ENCODE measurements at regions not wholly inside any gene's neighbourhood (a gene's known extent, or its start where the extent isn't known, plus 50 kb on each side); places are given as distances from the start of the nearest gene placed in this dataset.
"Not testable (repeated sequence)": the region's sequence is repeated elsewhere in the genome, so short reads cannot be mapped to it uniquely, and the experiment has no call there.

DNA sequence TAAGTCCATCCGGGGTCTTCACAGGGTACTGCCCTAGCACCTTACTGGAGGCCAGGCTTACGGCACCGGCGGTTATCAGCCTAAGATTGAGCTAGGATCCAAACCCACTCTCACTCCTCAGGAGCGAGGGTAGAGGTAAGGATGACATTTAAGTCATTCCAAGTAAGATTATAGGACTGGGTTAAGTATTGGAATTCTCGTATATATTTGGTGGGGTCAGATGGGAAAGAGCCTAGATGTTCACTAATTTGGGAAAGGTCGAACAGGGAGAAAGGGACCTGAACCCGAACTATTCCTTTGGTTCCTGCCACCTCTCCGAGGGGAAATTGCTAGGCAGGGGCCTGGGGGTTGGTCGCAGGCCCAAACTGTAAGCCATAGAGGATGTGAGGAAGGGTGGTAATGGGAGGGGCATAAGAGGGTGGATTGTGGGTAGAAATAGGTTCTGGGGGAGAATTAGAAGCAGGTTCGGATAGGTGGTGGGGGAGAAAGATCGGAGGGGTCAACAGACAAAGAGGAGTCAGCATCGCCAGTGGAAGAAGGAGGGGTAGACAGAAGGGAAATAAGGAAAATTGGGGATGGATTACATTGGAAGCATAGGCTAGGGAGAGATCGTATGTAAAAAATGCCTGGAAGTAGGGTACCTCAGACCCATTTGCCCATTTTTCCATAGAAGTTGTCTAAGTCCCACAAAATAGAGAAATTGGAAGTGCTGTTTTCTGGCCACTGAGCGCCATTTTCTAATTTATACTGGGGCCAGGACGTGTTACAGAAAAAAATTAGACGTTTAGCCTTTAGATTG lies 747.1 kb upstream of the ADGRB3 start:
- DNase-seq, result no peak

DNA sequence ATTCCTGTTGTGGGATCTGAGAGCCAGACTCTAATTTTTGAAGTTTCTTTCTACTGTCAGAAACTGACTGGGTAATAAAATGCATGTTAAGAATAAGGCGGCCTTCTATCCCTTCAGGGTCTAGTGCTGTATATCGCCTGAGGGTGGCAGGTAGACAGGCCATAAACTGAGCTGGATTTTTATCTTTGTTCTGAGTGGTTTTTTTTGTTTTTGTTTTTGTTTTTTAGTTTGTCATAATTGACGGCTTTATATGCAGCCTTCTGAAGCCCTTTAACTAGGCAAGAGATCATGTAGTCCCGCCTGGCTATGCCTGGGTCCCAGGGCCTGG lies 747.7 kb upstream of the ADGRB3 start:
- DNase-seq, result no peak

DNA sequence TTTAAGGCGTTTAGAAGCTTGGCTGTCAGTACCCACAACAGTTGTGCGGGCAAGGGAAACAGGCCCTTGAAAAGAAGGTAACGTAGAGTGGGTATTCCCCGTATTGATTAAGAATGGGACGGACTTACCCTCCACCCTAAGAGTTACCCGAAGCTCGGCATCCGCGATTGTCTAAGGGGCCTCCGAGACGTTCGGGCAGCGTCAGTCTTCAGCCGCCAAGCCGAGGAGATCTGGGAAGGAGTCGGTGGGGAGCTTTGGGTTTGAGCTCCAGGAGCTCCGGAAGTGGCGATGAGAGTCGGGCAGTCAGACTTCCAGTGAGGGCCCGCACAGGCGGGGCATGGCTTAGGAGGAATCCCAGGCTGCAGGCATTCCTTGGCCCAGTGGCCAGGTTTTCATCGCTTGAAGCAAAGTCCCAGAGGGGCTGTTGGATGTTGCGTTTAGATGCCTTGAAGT lies 748.2 kb upstream of the ADGRB3 start:
- DNase-seq, result no peak

DNA sequence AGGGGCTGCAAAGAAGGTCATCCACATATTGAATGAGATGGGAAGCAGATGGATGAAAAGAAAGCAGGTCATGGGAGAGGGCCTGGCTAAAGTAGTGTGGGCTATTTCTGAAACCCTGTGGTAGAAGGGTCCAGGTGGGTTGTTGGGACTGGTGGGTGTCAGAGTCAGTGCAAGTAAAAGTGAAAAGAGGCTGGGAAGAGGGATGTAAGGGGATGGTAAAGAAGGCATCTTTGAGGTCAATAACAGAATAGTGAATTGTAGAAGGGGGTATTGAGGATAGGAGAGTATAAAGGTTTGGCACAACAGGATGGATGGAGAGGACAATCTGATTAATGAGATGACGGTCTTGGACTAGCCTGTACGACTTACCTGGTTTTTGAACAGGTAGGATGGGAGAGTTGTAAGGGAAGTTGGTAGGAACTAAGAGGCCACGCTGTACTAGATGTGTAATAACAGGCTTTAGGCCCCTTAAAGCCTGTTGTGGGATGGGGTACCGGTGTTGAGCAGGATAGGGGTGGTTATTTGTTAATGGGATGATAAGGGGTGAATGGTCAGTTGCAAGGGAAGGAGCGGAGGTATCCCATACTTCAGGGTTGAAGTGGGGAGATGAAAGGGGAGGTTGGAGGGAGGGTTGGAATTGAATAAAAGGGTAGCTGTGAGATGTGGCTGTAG lies 748.9 kb upstream of the ADGRB3 start:
- DNase-seq, result no peak

DNA sequence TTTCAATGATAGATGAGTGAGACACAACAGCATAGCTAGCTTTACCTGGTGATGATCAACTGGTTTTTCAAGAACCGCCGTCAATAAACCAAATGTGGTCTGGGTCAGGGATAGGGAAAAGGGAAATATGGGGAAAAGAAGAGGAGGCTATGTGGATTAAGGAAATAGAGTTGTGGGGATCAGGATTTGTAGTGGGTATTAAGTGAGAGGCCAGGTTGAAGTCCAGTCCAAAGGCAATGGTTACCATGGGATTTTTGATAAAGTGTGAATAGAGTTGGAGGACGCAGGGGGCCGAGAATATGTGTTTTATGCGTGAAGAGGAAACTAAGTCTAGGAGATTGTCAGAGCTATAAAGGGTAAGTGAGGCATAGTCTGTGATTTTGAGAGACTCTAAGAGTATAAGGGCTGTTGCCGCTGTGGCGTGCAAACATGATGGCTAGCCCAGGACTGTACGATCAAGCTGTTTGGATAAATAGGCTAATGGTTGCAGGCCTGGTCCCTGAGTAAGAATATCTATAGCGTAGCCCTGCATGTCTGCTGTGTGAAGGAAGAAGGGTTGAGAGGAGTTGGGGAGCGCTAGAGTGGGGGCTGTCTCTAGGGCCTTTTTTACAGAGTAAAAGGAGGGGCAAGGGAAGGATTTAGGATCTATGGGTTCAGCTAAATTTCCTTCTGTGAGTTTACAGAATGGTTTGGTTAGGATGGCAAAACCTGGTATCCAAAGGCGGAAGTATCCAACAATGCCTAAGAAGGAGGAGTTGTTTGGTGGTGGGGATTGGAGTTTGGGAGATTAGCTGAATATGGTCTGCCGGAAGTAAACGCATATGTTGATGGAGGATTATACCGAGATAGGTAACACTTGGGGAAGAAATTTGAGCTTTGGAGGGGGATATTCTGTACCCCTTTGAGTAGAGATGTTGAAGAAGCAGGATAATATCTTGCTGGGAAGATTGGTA lies 749.7 kb upstream of the ADGRB3 start:
- DNase-seq, result no peak

DNA sequence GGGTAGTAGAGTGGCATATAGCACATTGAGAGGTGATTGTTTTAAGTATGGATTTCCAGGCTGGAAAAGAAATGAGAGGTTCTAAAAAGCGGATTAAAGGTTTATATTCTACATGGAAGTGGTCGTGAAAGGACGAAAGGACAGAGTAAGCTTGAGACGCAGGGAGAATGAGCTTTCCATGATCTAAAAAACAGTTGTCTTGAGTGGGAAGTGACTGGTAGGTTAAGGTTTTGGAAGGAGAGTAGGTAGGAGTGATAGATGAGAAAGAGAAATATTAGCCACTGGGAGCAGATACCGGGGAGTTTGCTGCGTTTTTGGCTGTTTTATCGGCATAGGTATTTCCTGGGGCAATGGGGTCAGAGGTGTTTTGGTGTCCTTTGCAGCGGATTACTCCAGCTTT lies 750.6 kb upstream of the ADGRB3 start:
- no peak for DNase-seq

DNA sequence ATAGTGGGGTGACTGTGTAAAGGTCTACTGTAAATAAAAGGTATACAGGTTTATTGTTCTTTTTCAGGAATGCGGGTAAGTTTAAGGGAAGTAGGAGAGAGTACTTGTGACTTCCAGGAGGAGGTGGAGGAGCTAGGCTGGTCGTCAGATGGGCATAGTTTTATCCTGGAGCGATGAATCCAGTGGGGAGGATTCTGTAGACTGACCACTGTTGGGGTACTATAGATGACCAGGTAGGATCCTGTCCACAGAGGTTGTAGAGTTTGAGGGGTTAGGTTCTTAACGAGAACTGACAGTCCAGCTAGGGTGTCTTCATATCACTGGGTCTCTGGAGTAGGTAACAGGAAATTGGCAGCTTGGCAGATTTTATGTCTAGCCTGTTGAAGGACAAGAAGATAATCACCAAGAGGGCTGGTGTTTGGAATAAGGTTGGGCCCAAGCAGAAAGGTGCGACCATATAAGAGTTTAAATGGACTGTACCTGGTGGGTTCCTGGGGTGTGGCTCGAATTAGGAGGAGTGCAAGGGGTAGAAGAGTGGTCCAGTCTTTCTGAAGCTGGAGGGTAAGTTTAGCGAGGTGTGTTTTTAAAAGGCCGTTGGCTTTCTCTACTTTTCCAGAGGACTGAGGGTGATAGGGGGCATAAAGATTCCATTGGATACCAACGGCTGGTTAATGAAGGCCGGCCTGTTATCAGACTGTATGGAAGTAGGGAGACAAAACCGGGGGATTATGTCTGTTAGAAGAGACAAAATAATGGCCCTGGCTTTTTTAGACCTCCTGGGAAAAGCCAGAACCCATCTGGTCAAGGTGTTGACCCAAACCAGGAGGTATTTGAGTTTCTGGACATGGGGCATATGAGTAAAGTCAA lies 751.3 kb upstream of the ADGRB3 start:
- no peak for DNase-seq

DNA sequence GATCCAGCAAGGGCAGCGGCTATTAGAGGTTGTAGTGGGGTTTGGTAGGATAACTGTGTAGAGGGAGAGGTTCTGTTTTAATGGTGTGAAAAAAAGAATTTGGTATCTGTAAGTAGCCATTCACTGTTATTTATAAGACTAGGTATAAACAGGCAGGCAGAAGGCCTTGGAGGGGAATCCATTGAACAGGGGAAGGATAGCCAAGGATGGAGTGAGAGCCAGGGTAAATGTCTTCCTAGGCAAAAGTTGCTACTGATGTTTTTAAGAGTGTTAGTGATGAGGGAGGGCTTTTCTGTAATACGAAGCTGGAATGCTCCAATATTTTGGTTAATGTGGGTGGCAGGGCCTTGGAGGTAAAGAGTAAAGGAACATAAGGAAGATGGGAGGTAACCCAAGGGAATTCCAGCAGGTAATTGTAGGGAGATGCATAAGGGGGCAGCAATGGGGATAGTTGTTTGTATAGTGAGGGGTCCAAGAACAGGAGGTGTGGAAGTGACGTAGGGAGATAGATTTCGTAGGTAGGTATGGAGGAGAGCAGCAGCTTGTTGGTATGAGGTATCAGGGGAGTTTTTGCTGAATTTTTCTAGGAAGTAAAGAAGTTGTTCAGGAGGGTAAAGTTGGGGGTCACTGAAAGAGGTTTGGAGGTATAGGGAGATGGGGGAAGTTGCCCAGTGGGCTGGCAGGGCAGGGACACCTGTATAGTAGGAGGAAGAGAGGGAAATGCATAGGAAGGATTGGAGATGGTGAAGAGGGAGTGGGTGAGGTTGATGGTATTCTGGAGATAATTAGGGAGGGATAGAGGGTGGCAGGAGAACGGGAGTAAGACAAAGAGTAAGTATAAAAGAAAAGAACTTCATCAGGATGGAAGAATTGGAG lies 752.4 kb upstream of the ADGRB3 start:
- no peak for DNase-seq

DNA sequence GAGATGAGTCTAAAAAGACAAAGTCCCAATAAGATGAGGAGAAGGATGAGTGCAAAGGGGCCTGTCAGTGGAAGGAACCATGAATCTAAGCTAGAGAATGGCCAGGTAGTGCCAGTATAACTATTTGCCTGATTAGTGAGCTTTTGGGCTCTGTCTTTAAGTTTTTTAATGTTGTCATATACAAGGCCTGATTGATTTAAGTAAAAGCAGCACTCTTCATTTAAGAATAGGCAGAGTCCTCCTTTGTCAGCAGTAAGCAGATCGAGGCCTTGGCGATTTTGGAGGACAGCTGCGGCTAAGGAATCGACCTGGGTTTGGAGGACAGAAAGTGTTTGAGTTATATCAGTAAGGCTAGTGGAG lies 753.4 kb upstream of the ADGRB3 start:
- no peak for DNase-seq

DNA sequence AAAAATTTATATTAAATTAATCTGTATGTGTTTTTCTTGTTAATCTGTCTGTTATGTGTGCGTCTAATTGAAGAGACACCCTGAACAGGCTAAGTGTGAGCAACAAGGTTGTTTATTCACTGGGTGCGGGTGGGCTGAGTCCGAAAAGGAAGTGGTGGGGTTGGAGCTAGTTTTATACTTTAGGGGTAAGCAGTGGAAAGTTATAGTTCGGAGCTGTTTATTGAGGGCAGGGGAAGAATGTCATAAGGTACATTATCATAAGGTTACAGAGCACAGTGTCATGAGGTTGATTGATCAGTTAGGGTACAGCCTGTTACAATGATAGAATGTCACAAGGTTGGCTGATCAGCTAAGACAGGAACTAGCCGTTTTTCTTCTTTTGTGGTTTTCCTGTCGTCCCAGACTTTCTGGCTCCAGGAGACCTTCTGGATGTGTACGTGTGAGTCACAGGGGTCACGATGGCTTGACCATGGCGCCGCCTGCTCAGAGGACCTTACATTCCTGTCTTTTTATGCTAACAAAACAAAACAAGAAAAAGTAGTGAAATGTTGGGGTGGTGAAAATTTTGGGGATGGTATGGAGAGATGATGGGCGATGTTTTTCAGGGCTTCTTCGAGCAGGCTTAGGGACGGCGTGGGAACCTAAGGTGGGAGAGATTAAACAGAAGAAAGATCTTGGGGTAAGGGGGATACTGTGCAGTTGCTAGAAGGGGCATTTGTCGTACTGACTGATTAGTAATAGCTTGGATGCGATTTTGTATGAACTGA lies 754.0 kb upstream of the ADGRB3 start:
- no peak for DNase-seq

DNA sequence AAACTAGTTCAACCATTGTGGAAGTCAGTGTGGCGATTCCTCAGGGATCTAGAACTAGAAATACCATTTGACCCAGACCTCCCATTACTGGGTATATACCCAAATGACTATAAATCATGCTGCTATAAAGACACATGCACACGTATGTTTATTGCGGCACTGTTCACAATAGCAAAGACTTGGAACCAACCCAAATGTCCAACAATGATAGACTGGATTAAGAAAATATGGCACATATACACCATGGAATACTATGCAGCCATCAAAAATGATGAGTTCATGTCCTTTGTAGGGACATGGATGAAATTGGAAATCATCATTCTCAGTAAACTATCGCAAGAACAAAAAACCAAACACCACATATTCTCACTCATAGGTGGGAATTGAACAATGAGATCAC lies 754.7 kb upstream of the ADGRB3 start:
- DNase-seq, result not testable (repeated sequence)

DNA sequence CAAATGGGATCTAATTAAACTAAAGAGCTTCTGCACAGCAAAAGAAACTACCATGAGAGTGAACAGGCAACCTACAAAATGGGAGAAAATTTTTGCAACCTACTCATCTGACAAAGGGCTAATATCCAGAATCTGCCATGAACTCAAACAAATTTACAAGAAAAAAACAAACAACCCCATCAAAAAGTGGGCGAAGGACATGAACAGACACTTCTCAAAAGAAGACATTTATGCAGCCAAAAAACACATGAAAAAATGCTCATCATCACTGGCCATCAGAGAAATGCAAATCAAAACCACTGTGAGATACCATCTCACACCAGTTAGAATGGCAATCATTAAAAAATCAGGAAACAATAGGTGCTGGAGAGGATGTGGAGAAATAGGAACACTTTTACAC lies 755.2 kb upstream of the ADGRB3 start:
- DNase-seq, result not testable (repeated sequence)

DNA sequence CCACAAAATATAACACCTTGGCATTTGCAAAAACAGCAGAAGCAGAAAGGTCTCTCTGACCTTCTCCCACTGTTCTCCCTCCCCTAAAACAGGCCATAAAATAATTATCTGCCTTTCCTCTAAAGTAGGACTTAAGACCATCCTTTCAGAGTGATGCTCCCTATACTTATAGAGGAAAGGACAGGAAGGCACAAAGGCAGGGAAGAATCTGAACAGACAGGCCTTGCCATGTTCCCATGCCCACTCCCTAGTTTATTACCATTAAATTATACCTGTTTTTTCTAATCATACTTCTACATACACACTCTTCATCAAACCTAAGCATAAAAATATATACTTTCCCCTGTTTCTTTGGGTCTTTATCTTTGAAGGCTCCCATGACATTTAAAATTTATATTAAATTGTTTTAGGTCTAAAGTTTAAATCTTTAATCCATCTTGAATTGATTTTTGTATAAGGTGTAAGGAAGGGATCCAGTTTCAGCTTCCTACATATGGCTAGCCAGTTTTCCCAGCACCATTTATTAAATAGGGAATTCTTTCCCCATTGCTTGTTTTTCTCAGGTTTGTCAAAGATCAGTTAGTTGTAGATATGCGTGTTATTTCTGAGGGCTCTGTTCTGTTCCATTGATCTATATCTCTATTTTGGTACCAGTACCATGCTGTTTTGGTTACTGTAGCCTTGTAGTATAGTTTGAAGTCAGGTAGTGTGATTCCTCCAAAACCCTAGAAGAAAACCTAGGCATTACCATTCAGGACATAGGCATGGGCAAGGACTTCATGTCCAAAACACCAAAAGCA lies 755.8 kb upstream of the ADGRB3 start:
- DNase-seq, result not testable (repeated sequence)

DNA sequence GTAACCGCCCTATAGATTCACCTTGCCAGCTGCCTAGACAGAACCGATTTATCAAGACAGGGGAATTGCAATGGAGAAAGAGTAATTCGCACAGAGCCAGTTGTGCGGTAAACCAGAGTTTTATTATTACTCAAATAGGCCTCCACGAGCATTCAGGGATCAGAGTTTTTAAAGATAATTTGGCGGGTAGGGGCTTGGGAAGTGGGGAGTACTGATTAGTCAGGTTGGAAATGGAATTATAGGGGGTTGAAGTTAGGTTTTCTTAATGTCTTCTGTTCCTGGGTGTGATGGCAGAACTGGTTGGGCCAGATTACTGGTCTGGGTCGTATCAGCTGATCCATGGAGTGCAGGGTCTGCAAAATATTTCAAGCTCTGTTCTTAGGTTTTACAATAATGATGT lies 756.9 kb upstream of the ADGRB3 start:
- DNase-seq, result not testable (repeated sequence)

DNA sequence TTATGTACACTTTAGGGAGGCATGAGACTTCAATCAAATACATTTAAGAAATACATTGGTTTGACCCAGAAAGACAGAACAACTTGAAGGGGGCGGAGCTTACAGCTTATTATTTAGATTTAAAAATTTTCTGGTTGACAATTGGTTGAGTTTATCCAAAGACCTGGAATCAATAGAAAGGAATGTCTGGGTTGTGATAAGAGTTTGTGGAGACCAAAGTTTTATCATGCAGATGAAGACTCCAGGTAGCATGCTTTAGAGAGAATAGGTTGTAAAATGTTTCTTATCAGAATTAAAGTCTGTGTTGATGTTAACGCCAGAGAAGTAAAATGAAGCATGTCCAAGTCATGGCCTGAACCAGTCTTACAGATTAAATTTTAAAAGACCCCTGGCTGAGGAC lies 757.8 kb upstream of the ADGRB3 start:
- no peak for DNase-seq

DNA sequence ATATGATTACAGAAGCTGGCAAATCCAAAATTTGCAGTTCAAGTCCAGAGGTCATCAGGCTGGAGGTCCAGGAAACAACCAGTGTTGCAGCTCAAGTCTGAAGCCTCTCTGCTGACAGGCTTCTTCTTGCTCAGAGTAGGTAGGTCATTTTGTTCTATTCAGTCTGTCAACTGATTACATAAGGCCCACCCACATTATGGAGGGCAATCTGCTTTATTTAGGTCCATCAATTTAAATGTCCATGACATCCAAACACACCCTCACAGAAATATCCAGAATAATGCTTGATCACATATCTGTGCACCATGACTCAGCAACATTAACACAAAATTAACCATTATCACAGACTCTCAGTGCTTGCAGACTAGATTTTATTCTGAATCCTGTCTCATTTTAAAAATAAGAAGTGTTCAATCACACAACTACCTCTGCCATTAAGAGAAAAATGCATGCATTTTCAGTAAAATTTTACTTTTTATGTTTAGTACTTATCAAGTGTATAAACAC lies 759.2 kb upstream of the ADGRB3 start:
- DNase-seq, result no peak

DNA sequence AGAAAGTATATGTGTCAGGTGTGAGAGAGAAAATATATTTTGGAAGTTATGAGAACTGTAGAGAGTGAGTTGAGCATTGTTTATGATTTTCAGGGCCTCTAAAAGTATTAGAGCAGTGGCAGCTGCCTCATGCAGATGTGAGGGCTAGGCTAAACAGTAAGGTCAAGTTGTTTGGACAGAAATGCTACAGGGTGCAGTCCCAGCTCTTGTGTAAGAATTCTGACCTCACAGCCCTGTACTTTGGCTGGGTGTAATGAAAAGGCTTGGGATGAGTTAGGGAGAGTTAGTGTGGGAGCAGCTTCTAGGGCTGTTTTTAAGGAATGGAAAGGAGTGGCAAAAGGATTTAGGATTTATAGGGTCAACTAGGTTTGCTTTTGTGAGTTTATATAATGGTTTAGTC lies 764.8 kb upstream of the ADGRB3 start:
- DNase-seq, result no peak

DNA sequence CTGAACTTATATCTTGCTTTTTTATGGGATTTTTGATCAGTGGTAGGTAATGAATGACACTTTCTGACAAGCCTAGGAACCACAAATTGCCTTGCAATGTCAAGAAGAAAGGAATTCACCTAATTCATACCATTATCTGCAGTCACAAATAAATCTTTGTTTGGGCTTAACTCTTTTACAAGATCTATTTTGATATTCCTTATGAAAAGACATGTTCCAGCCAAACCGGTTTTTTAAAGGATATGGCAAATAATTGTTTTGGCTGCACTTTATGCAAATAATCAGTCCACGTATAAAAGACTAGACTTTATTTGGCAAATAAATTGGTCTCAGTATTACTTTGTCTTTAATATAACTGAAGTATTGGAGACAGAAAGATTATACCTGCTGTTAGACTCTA lies 771.7 kb upstream of the ADGRB3 start:
- no peak for DNase-seq

DNA sequence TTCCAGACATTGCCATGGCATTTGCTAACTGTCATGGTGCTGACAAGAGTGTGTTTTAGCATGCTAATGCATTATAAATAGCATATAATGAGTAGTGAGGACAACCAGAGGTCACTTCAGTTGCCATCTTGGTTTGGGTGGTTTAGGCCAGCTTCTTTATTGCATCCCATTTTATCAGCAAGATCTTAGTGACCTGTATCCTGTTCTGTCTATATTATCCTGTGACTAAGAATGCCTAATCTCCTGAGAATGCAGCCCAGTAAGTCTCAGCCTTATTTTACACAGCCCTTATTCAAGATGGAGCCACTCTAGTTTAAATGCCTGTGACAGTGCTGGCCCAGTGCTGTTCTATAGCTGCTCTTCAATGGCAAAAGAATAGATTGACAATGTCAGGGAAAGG lies 781.0 kb upstream of the ADGRB3 start:
- no peak for DNase-seq

DNA sequence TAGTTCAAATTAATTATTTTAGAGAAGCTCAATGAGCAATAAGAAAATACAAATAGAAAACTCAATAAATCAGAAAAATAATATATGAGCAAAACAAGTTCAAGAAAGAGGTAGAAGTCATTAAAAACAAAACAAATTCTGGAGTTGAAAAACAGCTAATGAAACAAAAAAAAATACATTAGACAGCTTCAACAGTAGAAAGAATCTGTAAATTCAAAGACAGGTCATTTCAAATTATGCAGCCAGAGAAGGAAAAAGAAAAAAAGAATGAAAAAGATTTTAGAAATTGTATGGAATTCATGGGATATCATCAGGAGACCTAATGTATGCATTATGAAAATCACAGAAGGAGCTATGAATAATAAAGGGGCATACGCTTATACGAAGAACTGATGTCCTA lies 795.3 kb upstream of the ADGRB3 start:
- DNase-seq, result no peak
